ENCODE measurements at regions not wholly inside any gene's neighbourhood (a gene's known extent, or its start where the extent isn't known, plus 50 kb on each side); places are given as distances from the start of the nearest gene placed in this dataset.

DNA sequence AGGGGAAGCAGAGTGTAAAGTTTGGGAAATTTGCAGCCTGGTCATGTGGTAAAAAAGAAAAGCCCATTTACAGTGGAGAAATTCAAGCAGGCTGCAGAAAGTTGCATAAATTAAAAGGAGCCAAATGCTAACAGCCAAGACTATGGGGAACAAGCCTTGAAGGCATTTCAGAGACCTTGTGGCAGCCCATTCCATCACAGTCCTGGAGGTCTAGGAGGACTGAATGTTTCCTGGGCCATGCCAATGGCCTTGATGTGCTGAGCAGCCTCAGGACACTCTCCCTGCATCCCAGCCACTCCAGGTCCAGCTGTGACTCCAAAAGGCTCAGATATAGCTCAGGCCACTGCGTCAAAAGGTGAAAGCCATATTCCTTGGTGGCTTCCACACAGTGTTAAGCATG lies 1202.4 kb upstream of the ATXN8OS start:
- TF ChIP-seq CTCF (conservative IDR thresholded peaks at IDR 0.05; ENCODE audit: low read depth, low read length) (no peak), EZH2 (IDR thresholded peaks at IDR 0.05; ENCODE audit: borderline replicate concordance, low read depth, low read length, poor library complexity, severe bottlenecking) (no peak)

Measured in A673 (cell line).